HL-60 (cell line): ENCODE measurements at regions not wholly inside any gene's neighbourhood (a gene's known extent, or its start where the extent isn't known, plus 50 kb on each side); places are given as distances from the start of the nearest gene placed in this dataset.
A peak's percentile ranks its signal among the peaks of the same experiment; 100 is the strongest.
"Not testable (repeated sequence)": the region's sequence is repeated elsewhere in the genome, so short reads cannot be mapped to it uniquely, and the experiment has no call there.

Experiments used
- DNase-seq, 2 experiments: peaks; one replicate each; pipeline ENCODE4 v3.0.0-alpha.2; 2010 to 2020; ENCODE audit warnings: low read depth in 1 of 2, low spot score in 1 of 2
- H3K27ac ChIP-seq: fragments of 250-450 bp; sonication (Bioruptor Pico); replicated peaks from 2 replicates; pipeline ENCODE4 v1.5.1; 2020; ENCODE audit warnings: mild to moderate bottlenecking, moderate library complexity
- H3K27me3 ChIP-seq: fragments of 250-450 bp; sonication (Bioruptor Pico); 2 replicates; pipeline ENCODE4 v1.5.1; 2021; ENCODE audit warnings: mild to moderate bottlenecking, moderate library complexity; ENCODE audit not compliant: insufficient read depth, poor library complexity, severe bottlenecking
- H3K4me3 ChIP-seq: replicated peaks from 2 replicates; pipeline ENCODE4 v1.5.1; 2011; ENCODE audit warnings: mild to moderate bottlenecking, control low read depth, low read length; ENCODE audit not compliant: insufficient read depth
- CTCF ChIP-seq: IDR thresholded peaks from one replicate; pipeline ENCODE4 v1.5.1; 2011; ENCODE audit warnings: low read length, control low read depth, inconsistent platforms; ENCODE audit not compliant: insufficient read depth
- GABPA ChIP-seq: IDR thresholded peaks from 2 replicates; pipeline ENCODE4 v1.6.1; 2012; ENCODE audit warnings: low read depth
- POLR2AphosphoS5 ChIP-seq: IDR thresholded peaks from 2 replicates; pipeline ENCODE4 v1.6.1; 2012; ENCODE audit warnings: low read depth
- REST ChIP-seq: IDR thresholded peaks from 2 replicates; pipeline ENCODE4 v1.6.1; 2012; ENCODE audit warnings: low read depth; ENCODE audit not compliant: insufficient replicate concordance
- SPI1 ChIP-seq: IDR thresholded peaks from 2 replicates; pipeline ENCODE4 v1.6.1; 2012; ENCODE audit warnings: low read depth, mild to moderate bottlenecking, borderline replicate concordance

- DNase-seq, H3K27ac ChIP-seq, H3K4me3 ChIP-seq, H3K27me3 ChIP-seq: not testable (repeated sequence)
Measured at GRCh38 chr2:95654897-95655296, 63.1 kb downstream of the TRIM43 start.

- H3K27me3 ChIP-seq, H3K4me3 ChIP-seq, H3K27ac ChIP-seq, DNase-seq: not testable (repeated sequence)
Measured at GRCh38 chr2:95656553-95656952, 64.8 kb downstream of the TRIM43 start.

DNA sequence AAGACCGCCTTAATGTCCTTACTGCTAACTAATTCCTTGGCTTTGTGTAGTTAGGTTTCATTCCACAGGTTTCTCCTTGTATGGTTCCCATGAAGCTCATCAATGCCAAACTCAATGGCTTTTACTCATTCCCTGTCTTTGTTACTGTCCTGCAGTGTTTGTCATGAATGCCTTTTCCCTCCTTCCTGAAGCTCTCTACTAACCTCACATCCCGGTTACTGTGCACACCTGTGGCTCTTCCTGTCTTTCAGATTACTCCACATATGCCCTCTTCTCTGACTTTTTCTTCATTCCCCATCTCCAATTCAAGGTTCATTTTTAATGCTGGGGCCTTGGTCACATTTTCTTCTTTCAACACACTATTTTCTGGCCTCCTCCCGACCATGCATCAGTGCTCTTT lies 66.1 kb downstream of the TRIM43 start:
- H3K27me3 ChIP-seq, H3K4me3 ChIP-seq, DNase-seq, H3K27ac ChIP-seq: not testable (repeated sequence)

DNA sequence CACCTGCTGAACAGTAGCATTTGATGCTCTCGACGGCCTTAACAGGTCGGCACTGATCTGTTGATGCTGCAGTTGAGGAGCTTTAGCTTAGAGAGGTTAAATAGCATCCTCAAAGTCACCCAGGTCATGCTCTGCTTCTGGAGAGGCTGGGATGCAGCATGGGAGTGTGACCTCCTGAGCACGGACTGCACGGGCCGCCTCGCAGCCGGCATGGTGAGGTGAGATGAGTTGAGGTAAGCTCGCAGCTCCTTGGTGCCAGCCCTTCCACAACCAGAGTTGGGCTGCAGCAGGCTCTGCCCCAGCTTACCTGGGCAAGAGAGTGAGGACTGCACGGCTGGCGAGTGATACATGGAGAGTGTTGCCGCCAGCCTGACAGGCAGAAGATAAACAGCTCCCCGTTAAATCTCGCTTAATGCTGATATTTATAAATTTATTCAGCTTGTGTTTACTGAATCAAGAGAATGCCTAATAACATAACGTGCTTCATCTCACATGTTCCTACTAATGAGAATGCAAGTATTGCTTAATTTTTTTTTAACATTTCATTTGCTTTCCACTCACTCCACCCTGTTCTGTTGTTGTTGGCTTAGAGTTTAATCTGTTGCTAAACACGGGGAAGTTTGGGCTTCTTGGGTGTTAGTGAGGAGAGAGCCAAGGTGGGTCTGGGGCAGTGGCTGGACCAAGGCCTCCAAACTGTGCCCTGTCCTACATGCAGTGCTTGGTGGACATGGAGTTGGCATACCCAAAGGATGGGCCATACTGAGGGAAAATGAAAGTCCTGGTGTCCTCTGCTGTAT lies 69.2 kb downstream of the TRIM43 start:
- H3K27ac ChIP-seq, H3K4me3 ChIP-seq, H3K27me3 ChIP-seq, DNase-seq: not testable (repeated sequence)

DNA sequence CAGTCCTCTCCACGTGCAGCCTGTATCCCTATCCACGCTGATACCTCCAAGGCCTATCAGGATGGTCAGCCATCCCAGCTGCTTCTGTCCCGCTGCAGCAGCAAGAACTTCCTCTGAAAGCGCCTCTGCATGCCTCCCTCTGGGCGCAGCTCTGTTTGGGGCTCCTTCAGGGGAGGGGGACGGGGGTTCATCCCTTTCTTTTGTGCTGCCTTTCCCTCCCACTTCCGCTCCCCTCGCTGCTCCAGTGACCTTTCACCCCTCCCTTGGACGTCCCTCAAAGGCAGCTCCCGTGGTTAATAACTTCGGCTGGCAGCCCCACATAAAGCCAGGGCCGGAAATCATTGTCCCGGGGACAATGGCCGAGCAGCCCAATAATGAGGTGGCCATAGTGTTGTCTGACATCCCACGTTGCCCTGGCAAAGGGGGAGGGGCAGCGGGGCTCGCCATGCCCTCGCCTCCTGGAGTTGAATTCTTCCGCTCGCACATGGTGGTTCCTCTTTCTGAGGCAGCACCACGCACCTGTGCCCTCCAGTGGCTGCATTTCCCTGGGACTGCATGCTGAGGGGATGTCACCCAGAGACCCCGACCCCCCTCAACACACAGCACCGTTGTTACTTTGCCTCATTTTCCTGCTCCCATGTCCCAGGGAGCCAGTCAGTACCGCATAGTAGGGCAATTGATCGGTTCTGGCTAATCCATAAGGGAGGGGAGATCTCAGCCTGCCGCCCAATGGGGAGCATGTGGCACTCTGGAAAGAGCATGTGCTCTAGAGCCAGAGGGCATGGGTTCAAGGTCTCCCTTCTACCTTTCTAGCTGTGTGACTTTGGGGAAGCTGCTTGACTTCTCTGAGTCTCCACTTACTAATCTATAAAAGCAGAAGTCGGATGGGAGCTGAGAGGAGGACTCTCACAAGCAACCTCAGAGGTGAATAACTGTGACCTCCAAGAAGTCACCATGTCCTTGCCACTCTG lies 72.0 kb downstream of the TRIM43 start:
- H3K27me3 ChIP-seq, H3K4me3 ChIP-seq, H3K27ac ChIP-seq: not testable (repeated sequence)
- DNase-seq, result peak; percentile 16 to 32
- peak; percentile 46; the same call in 1 of the 2 replicates for TF ChIP-seq SPI1

- not testable (repeated sequence) for DNase-seq, H3K27ac ChIP-seq, H3K4me3 ChIP-seq, H3K27me3 ChIP-seq
Measured at GRCh38 chr2:95666636-95667035, 74.8 kb downstream of the TRIM43 start.

- no peak overlapping the region for H3K27ac ChIP-seq
- TF ChIP-seq GABPA, result no peak
- no peak for TF ChIP-seq SPI1
- no peak for TF ChIP-seq REST
- TF ChIP-seq CTCF, result no peak
- TF ChIP-seq POLR2AphosphoS5, result no peak
- H3K4me3 ChIP-seq, result no peak overlapping the region
- no peak for DNase-seq
- peaks cover 2% of the 10 kb centered on the region for H3K27me3 ChIP-seq
Measured at GRCh38 chr2:95667480-95667879, 75.7 kb downstream of the TRIM43 start.

DNA sequence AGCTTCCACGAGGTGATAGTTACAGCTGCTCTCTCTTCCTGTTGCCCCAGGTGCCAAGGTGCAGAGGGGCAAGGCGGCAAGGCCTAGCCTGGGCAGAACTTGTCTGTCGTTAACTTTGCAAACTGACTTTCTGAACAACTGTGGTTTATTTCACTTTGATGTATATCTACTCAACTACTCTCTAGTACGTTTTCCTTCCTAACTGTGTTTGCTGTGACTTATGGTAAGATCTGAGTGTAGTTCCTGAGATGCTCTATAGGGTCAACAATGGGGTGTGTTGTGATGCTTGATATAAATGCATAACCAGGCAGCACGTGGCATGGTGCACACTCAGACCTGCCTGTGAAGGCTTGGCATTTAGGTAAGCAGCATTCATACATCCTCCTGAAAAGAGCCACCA lies 77.1 kb downstream of the TRIM43 start:
- H3K27ac ChIP-seq, DNase-seq, H3K4me3 ChIP-seq, H3K27me3 ChIP-seq: not testable (repeated sequence)
